Psoas muscle (tissue), 7 donors: ENCODE measurements at regions not wholly inside any gene's neighbourhood (a gene's known extent, or its start where the extent isn't known, plus 50 kb on each side); places are given as distances from the start of the nearest gene placed in this dataset.

Source experiments
- ATAC-seq, 4 donors: fragments of 200-7000 bp; cut with Tn5 transposase; one replicate each; pipeline ENCODE4 v1.9.1; 2020; ENCODE audit warnings: moderate library complexity in 3 of 4, mild to moderate bottlenecking in 2 of 4
- DNase-seq, 2 donors: peaks; one replicate each; pipeline ENCODE4 v3.0.0-alpha.2; 2020
- H3K27ac ChIP-seq: fragments of 200-600 bp; one replicate; pipeline ENCODE4 v1.8.0; 2022
- H3K27me3 ChIP-seq, 3 donors: fragments of 200-600 bp in 1 of 3; one replicate each; pipeline versions ENCODE4 v1.6.1 to v1.8.0; 2013 to 2022; ENCODE audit warnings: low read length in 2 of 3, mild to moderate bottlenecking in 2 of 3, moderate library complexity in 1 of 3; ENCODE audit not compliant: insufficient read depth in 3 of 3
- H3K36me3 ChIP-seq, 2 donors: fragments of 200-600 bp in 1 of 2; one replicate each; pipeline versions ENCODE4 v1.6.1 to v1.8.0; 2013 to 2022; ENCODE audit warnings: low read depth in 1 of 2, mild to moderate bottlenecking in 1 of 2, moderate library complexity in 1 of 2; ENCODE audit not compliant: insufficient read depth in 1 of 2
- H3K4me1 ChIP-seq: fragments of 200-600 bp; one replicate; pipeline ENCODE4 v1.8.0; 2022
- H3K4me3 ChIP-seq: fragments of 200-600 bp; one replicate; pipeline ENCODE4 v1.8.0; 2022; ENCODE audit warnings: mild to moderate bottlenecking
- H3K9me3 ChIP-seq: fragments of 200-600 bp; one replicate; pipeline ENCODE4 v1.8.0; 2022
- CTCF ChIP-seq: fragments of 200-600 bp; IDR thresholded peaks from one replicate; pipeline ENCODE4 v1.8.0; 2022; ENCODE audit warnings: antibody characterized with exemption
- WGBS, 3 donors: extraction: QIAGEN DNeasy Blood & Tissue Kit; methylation state at CpG; one replicate each; pipeline versions ENCODE4 v1.1.6 to v1.1.7; 2013; 5-methylcytosine and 5-hydroxymethylcytosine counted together
- intact Hi-C, 2 donors: fragments of 100-400 bp; cut with DNase I; formaldehyde crosslinking; loops; one replicate each; pipeline versions ENCODE4 v1.11.0 to v1.14.2; 2022
- donor health status: healthy with polysubstance abuse.
- donor health status: DM: no; HTN: no; CAD: no; lungs with moderate emphysema.
- donor health status: Bipolar disorder and iron deficiency.
- donor health status: healthy.
- donor health status: DM: yes; HTN: yes; CAD: no.
- donor health status: DM: no; HTN: no; CAD: no.
- donor health status: DM: yes; HTN: yes; CAD: no.

- 28 to 39% (median 36%) methylated on average over 2 of the region's 2 CpGs for WGBS, 3 donors
- Histone ChIP-seq H3K4me1 (no peaks in the 10 kb centered on the region), H3K36me3 (no peaks in the 10 kb centered on the region), H3K9me3 (no peaks in the 10 kb centered on the region), H3K27me3 (no peaks in the 10 kb centered on the region), H3K27ac (no peak overlapping the region), H3K4me3 (no peak overlapping the region)
- DNase-seq (no peak), ATAC-seq (no peak)
- intact Hi-C loops = no loop called here
- TF ChIP-seq CTCF = no peak
Observed at GRCh38 chr3:6504347-6504746, 356.6 kb upstream of the GRM7 start.

GRCh38 chr3:6504834-6505233 is 356.1 kb upstream of the GRM7 start:
- no peak overlapping the region for H3K27ac ChIP-seq
- no peak for TF ChIP-seq CTCF
- DNase-seq (no peak), ATAC-seq (no peak)
- no peaks in the 10 kb centered on the region for H3K27me3 ChIP-seq
- intact Hi-C loops = no loop called here
- WGBS, 3 donors = 83 to 91% (median 87%) methylated on average over 3 of the region's 3 CpGs
- H3K4me3 ChIP-seq = no peak overlapping the region
- H3K9me3 ChIP-seq = no peaks in the 10 kb centered on the region
- no peaks in the 10 kb centered on the region for H3K36me3 ChIP-seq
- no peaks in the 10 kb centered on the region for H3K4me1 ChIP-seq

DNA sequence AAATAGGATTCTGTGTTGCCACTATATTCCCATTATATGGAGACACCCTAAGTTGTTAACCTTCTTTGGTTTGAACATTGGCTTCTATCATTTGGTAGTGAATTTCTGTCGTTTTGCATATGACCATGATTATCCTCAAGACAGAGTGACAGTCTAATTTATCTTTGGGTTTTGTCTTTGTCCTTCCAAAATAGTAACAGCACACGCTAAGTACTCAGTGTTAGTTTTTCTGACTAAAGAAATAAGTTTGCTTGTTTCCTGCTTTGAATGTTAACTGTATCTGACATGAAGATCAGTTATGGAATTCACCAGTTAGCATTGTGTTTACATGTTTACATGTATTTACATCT is 352.5 kb upstream of the GRM7 start:
- Histone ChIP-seq H3K27me3 (no peaks in the 10 kb centered on the region), H3K9me3 (no peaks in the 10 kb centered on the region), H3K4me1 (no peaks in the 10 kb centered on the region), H3K36me3 (no peaks in the 10 kb centered on the region), H3K4me3 (no peak overlapping the region), H3K27ac (no peak overlapping the region)
- DNase-seq (no peak), ATAC-seq (no peak)
- no peak for TF ChIP-seq CTCF
- 66 to 72% (median 71%) methylated on average over 2 of the region's 2 CpGs for WGBS, 3 donors
- intact Hi-C loops = no loop called here

GRCh38 chr3:6509576-6509975 is 351.3 kb upstream of the GRM7 start:
- Histone ChIP-seq H3K4me3 (no peak overlapping the region), H3K9me3 (no peaks in the 10 kb centered on the region), H3K27ac (no peak overlapping the region), H3K4me1 (no peaks in the 10 kb centered on the region), H3K36me3 (no peaks in the 10 kb centered on the region), H3K27me3 (no peaks in the 10 kb centered on the region)
- no peak for DNase-seq
- intact Hi-C loops = no loop called here
- TF ChIP-seq CTCF = no peak
- no peak for ATAC-seq
- WGBS, 3 donors = 87% methylated on average over 4 of the region's 4 CpGs

GRCh38 chr3:6510713-6511112 is 350.2 kb upstream of the GRM7 start:
- DNase-seq (no peak), ATAC-seq (no peak)
- intact Hi-C loops = no loop called here
- no peak overlapping the region for H3K27ac ChIP-seq
- H3K36me3 ChIP-seq = no peaks in the 10 kb centered on the region
- no peaks in the 10 kb centered on the region for H3K9me3 ChIP-seq
- TF ChIP-seq CTCF = no peak
- H3K27me3 ChIP-seq = no peaks in the 10 kb centered on the region
- 74 to 80% (median 80%) methylated on average over 1 of the region's 1 CpG for WGBS, 3 donors
- no peaks in the 10 kb centered on the region for H3K4me1 ChIP-seq
- H3K4me3 ChIP-seq = no peak overlapping the region
